ENCODE measurements at regions not wholly inside any gene's neighbourhood (a gene's known extent, or its start where the extent isn't known, plus 50 kb on each side); places are given as distances from the start of the nearest gene placed in this dataset.

DNA sequence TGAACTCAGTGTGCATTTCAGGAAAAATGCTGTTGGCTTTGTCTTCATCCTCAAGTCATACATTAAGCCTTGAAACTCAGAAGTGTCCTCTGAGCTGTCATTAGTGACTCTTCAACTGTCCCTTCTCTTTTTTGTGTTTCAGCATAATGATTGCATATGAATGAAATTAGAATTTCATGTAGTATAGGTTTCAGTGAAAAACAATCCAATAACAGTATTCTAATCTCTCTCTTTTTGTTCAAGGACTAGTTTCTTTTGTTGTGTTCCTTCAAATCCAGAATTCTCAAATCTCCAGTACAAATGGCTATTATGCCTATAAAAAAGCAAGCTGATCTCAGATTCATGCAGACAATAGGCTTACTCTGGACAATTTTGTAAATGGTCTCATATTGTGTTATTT is 133.5 kb downstream of the QPCT start:
- no peaks in the 10 kb centered on the region for H3K4me1 Mint-ChIP-seq (ENCODE audit: unreplicated experiment)
- H3K9me3 Mint-ChIP-seq (ENCODE audit: unreplicated experiment): peaks cover 4% of the 10 kb centered on the region
- no peaks in the 10 kb centered on the region for H3K27me3 Mint-ChIP-seq (ENCODE audit: unreplicated experiment)
- H3K4me3 Mint-ChIP-seq (ENCODE audit: unreplicated experiment): no peak overlapping the region
- no peak for DNase-seq (ENCODE audit: low spot score)
- H3K36me3 Mint-ChIP-seq (ENCODE audit: low read depth, unreplicated experiment): peaks cover 4% of the 10 kb centered on the region
- TF ChIP-seq CTCF (IDR thresholded peaks at IDR 0.05; ENCODE audit: unreplicated experiment): no peak
- H3K27ac Mint-ChIP-seq (ENCODE audit: unreplicated experiment): no peak overlapping the region

DNA sequence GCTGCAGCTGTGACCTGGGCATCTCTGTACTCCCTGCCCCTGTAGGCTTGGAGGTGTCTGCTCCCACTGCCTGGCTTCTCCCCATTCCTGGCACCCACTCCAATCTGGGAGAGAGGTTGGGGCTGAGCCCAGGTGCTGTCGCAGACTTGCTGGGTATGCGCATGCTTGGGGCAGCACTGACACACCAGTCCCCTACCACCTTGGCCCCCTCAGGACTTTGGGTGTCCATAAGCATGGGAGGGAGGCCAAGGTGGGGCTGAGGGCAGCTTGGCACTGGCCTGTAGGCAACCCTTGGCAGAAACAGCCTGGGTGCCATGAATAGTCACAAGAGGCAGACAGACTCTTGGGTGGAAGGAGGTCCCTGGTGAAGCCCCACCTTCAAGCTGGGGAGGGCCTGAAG is 136.8 kb downstream of the QPCT start:
- Mint-ChIP-seq H3K36me3 (ENCODE audit: low read depth, unreplicated experiment) (peaks cover 4% of the 10 kb centered on the region), H3K27ac (ENCODE audit: unreplicated experiment) (no peak overlapping the region), H3K27me3 (ENCODE audit: unreplicated experiment) (no peaks in the 10 kb centered on the region), H3K9me3 (ENCODE audit: unreplicated experiment) (peaks cover 4% of the 10 kb centered on the region), H3K4me1 (ENCODE audit: unreplicated experiment) (no peaks in the 10 kb centered on the region), H3K4me3 (ENCODE audit: unreplicated experiment) (no peak overlapping the region)
- no peak for DNase-seq (ENCODE audit: low spot score)
- TF ChIP-seq CTCF (IDR thresholded peaks at IDR 0.05; ENCODE audit: unreplicated experiment): no peak

GRCh38 chr2:37489041-37489456 is 144.6 kb downstream of the QPCT start:
- H3K27ac Mint-ChIP-seq (ENCODE audit: unreplicated experiment): no peak overlapping the region
- no peak for DNase-seq (ENCODE audit: low spot score)
- H3K36me3 Mint-ChIP-seq (ENCODE audit: low read depth, unreplicated experiment): no peaks in the 10 kb centered on the region
- TF ChIP-seq CTCF (IDR thresholded peaks at IDR 0.05; ENCODE audit: unreplicated experiment): no peak
- H3K4me1 Mint-ChIP-seq (ENCODE audit: unreplicated experiment): no peaks in the 10 kb centered on the region
- H3K4me3 Mint-ChIP-seq (ENCODE audit: unreplicated experiment): no peak overlapping the region
- H3K27me3 Mint-ChIP-seq (ENCODE audit: unreplicated experiment): peaks cover 1% of the 10 kb centered on the region
- H3K9me3 Mint-ChIP-seq (ENCODE audit: unreplicated experiment): no peaks in the 10 kb centered on the region

DNA sequence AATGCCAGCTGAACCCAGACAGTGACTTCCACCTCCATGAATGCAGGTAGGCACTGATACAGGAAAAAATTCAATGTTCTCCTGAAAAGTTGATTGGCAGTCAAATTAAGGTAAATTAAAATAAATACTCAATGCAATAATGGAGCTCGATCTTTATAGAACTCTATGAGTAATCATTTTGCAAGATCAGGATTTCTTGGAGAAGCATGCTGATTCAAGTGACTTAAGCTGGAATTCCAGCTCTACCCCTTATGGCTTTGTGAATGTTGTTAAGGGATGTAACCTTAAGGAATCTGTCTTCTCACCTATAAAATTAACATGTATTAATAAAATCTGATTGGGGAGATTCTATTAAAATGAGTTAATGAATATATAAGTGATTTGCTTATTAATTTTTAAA is 145.1 kb downstream of the QPCT start:
- Mint-ChIP-seq H3K4me1 (ENCODE audit: unreplicated experiment) (no peaks in the 10 kb centered on the region), H3K4me3 (ENCODE audit: unreplicated experiment) (no peak overlapping the region), H3K27me3 (ENCODE audit: unreplicated experiment) (peaks cover 1% of the 10 kb centered on the region), H3K36me3 (ENCODE audit: low read depth, unreplicated experiment) (no peaks in the 10 kb centered on the region), H3K9me3 (ENCODE audit: unreplicated experiment) (no peaks in the 10 kb centered on the region), H3K27ac (ENCODE audit: unreplicated experiment) (no peak overlapping the region)
- DNase-seq (ENCODE audit: low spot score): no peak
- TF ChIP-seq CTCF (IDR thresholded peaks at IDR 0.05; ENCODE audit: unreplicated experiment): no peak

- no peaks in the 10 kb centered on the region for H3K36me3 Mint-ChIP-seq (ENCODE audit: low read depth, unreplicated experiment)
- H3K4me1 Mint-ChIP-seq (ENCODE audit: unreplicated experiment): no peaks in the 10 kb centered on the region
- no peak for DNase-seq (ENCODE audit: low spot score)
- H3K4me3 Mint-ChIP-seq (ENCODE audit: unreplicated experiment): no peak overlapping the region
- no peaks in the 10 kb centered on the region for H3K9me3 Mint-ChIP-seq (ENCODE audit: unreplicated experiment)
- H3K27ac Mint-ChIP-seq (ENCODE audit: unreplicated experiment): no peak overlapping the region
- H3K27me3 Mint-ChIP-seq (ENCODE audit: unreplicated experiment): no peaks in the 10 kb centered on the region
- TF ChIP-seq CTCF (IDR thresholded peaks at IDR 0.05; ENCODE audit: unreplicated experiment): no peak
Measured at GRCh38 chr2:37493425-37493824, 149.0 kb downstream of the QPCT start.

Data from endothelial cell (in vitro differentiated cells).